Activated CD8-positive, alpha-beta memory T cell treated with anti-CD3 and anti-CD28 coated beads for 48 hours (primary cell): ENCODE measurements at regions not wholly inside any gene's neighbourhood (a gene's known extent, or its start where the extent isn't known, plus 50 kb on each side); places are given as distances from the start of the nearest gene placed in this dataset.

Experiments
- DNase-seq, 3 experiments: peaks; one replicate each; pipeline ENCODE4 v3.0.0-alpha.2; 2020; ENCODE audit warnings: low read depth in 2 of 3, low spot score in 2 of 3

GRCh38 chr4:147052361-147052760 is 106.7 kb upstream of the TTC29 start:
- DNase-seq, result no peak

- DNase-seq, result no peak
These were observed 108.7 kb upstream of the TTC29 start for GRCh38 chr4:147054228-147054872.

GRCh38 chr4:147056940-147057610 is 111.4 kb upstream of the TTC29 start:
- no peak for DNase-seq

GRCh38 chr4:147057611-147058190 is 112.0 kb upstream of the TTC29 start:
- no peak for DNase-seq

GRCh38 chr4:147059064-147059731 is 113.5 kb upstream of the TTC29 start:
- DNase-seq, result no peak

- no peak for DNase-seq
These were observed 114.7 kb upstream of the TTC29 start for GRCh38 chr4:147060151-147060931.

GRCh38 chr4:147064856-147065255 is 119.2 kb upstream of the TTC29 start:
- DNase-seq, result no peak

GRCh38 chr4:147068564-147068963 is 122.9 kb upstream of the TTC29 start:
- no peak for DNase-seq

- no peak for DNase-seq
These were observed 125.6 kb upstream of the TTC29 start for GRCh38 chr4:147071209-147071740.

- no peak for DNase-seq
These were observed 130.5 kb upstream of the TTC29 start for GRCh38 chr4:147076179-147076578.

GRCh38 chr4:147076728-147077127 is 131.1 kb upstream of the TTC29 start:
- DNase-seq, result no peak

- DNase-seq, result no peak
These were observed 132.7 kb upstream of the TTC29 start for GRCh38 chr4:147078362-147078761.

- DNase-seq, result no peak
These were observed 133.4 kb upstream of the TTC29 start for GRCh38 chr4:147078875-147079658.

- DNase-seq, result no peak
These were observed 139.2 kb upstream of the TTC29 start for GRCh38 chr4:147084861-147085260.

- no peak for DNase-seq
These were observed 140.1 kb upstream of the TTC29 start for GRCh38 chr4:147085781-147086180.

- DNase-seq, result no peak
These were observed 142.5 kb upstream of the TTC29 start for GRCh38 chr4:147088146-147088545.

GRCh38 chr4:147090486-147090885 is 144.8 kb upstream of the TTC29 start:
- DNase-seq, result no peak

- DNase-seq, result no peak
These were observed 147.5 kb upstream of the TTC29 start for GRCh38 chr4:147093206-147093605.

GRCh38 chr4:147094238-147094637 is 148.6 kb upstream of the TTC29 start:
- no peak for DNase-seq
